ENCODE measurements at regions not wholly inside any gene's neighbourhood (a gene's known extent, or its start where the extent isn't known, plus 50 kb on each side); places are given as distances from the start of the nearest gene placed in this dataset.

- Histone ChIP-seq H4K20me1 (ENCODE audit: control insufficient read depth, insufficient read depth, insufficient read length) (no peaks in the 10 kb centered on the region), H3K9ac (ENCODE audit: extremely low read depth, insufficient read length, low read length) (no peak overlapping the region), H2BK12ac (ENCODE audit: insufficient read length, low read depth, low read length) (no peak overlapping the region), H2BK120ac (ENCODE audit: low read depth, low read length, poor library complexity, severe bottlenecking) (no peak overlapping the region), H3K23me2 (ENCODE audit: insufficient read length, low read depth, low read length, poor library complexity, severe bottlenecking) (no peaks in the 10 kb centered on the region), H3K9me3 (ENCODE audit: control insufficient read depth, low read depth, low read length) (no peaks in the 10 kb centered on the region), H3K4ac (ENCODE audit: low read depth, low read length) (no peak overlapping the region), H3K27me3 (ENCODE audit: insufficient read depth, low read length) (no peaks in the 10 kb centered on the region), H3T11ph (ENCODE audit: low read length) (no peak overlapping the region), H3K27ac (ENCODE audit: insufficient read length, low read depth, low read length) (no peak overlapping the region), H3K18ac (ENCODE audit: insufficient read length, low read depth, low read length) (no peak overlapping the region), H3K4me1 (ENCODE audit: insufficient read depth, low read length) (no peaks in the 10 kb centered on the region), H3K56ac (ENCODE audit: insufficient read length, low read depth, low read length) (no peak overlapping the region), H3K4me2 (ENCODE audit: insufficient read depth, insufficient read length, low read length) (no peak overlapping the region), H2BK5ac (ENCODE audit: insufficient read length, low read length) (no peak overlapping the region), H3K23ac (ENCODE audit: insufficient read length, low read depth, low read length) (no peak overlapping the region), H2AK5ac (ENCODE audit: insufficient read length, low read length) (no peak overlapping the region), H2BK15ac (ENCODE audit: low read depth, low read length) (no peak overlapping the region), H3K14ac (ENCODE audit: insufficient read depth, low read length) (no peak overlapping the region), H4K5ac (ENCODE audit: insufficient read length, low read depth, low read length) (no peak overlapping the region), H4K8ac (replicated peaks; ENCODE audit: insufficient read length, low read depth, low read length) (no peak overlapping the region), H4K91ac (ENCODE audit: insufficient read length, low read depth, low read length) (no peak overlapping the region), H2AFZ (ENCODE audit: low read length) (no peak overlapping the region), H3K79me2 (ENCODE audit: insufficient read depth, low read length) (no peaks in the 10 kb centered on the region), H3K79me1 (ENCODE audit: insufficient read depth, low read depth, low read length, poor library complexity, severe bottlenecking) (no peaks in the 10 kb centered on the region), H2BK20ac (ENCODE audit: low read depth, low read length, poor library complexity, severe bottlenecking) (no peak overlapping the region)
- peaks cover 6% of the 10 kb centered on the region in 2 experiments for H3K4me1 Mint-ChIP-seq
- no CpG with 5 or more reads among the region's 1 CpG for WGBS (ENCODE audit: extremely low coverage, insufficient read length, low lambda C conversion rate)
- no peak overlapping the region for H3K4me3 Mint-ChIP-seq
- no peaks in the 10 kb centered on the region for H3K27me3 Mint-ChIP-seq (ENCODE audit: low read depth)
- H3K27ac Mint-ChIP-seq = no peak overlapping the region
- no peak for TF ChIP-seq CTCF (conservative IDR thresholded peaks at IDR 0.05)
- no peak for DNase-seq
- no peaks in the 10 kb centered on the region for H3K36me3 Mint-ChIP-seq (ENCODE audit: insufficient read depth in 1 of 3, low read depth in 3 of 3)
- H3K9me3 Mint-ChIP-seq = no peaks in the 10 kb centered on the region
Observed at GRCh38 chr2:149815941-149816340, 228.4 kb upstream of the MMADHC start.
